NCI-H1930 (cell line): ENCODE measurements at regions not wholly inside any gene's neighbourhood (a gene's known extent, or its start where the extent isn't known, plus 50 kb on each side); places are given as distances from the start of the nearest gene placed in this dataset.

Experiments used
- DNase-seq, 2 experiments: peaks; one replicate each; lab custom pipeline; 2025; lab: John Stamatoyannopoulos, UW

- DNase-seq: no peak
Measured at GRCh38 chr18:22544626-22545025, 126.9 kb upstream of the CTAGE1 start.

- no peak for DNase-seq
Measured at GRCh38 chr18:22545066-22545760, 127.5 kb upstream of the CTAGE1 start.

GRCh38 chr18:22546905-22547570, 129.3 kb upstream of the CTAGE1 start:
- no peak for DNase-seq

- no peak for DNase-seq
Measured at GRCh38 chr18:22547807-22548561, 130.3 kb upstream of the CTAGE1 start.

- no peak for DNase-seq
Measured at GRCh38 chr18:22549260-22549937, 131.7 kb upstream of the CTAGE1 start.

- no peak for DNase-seq
Measured at GRCh38 chr18:22550366-22550765, 132.7 kb upstream of the CTAGE1 start.

GRCh38 chr18:22550861-22551260, 133.1 kb upstream of the CTAGE1 start:
- DNase-seq: no peak

- no peak for DNase-seq
Measured at GRCh38 chr18:22551536-22552151, 133.9 kb upstream of the CTAGE1 start.

- no peak for DNase-seq
Measured at GRCh38 chr18:22552254-22552653, 134.5 kb upstream of the CTAGE1 start.

- no peak for DNase-seq
Measured at GRCh38 chr18:22552899-22553460, 135.3 kb upstream of the CTAGE1 start.

GRCh38 chr18:22556222-22557167, 138.8 kb upstream of the CTAGE1 start:
- DNase-seq: no peak

GRCh38 chr18:22557168-22557941, 139.6 kb upstream of the CTAGE1 start:
- DNase-seq: no peak

- DNase-seq: no peak
Measured at GRCh38 chr18:22558945-22559385, 141.2 kb upstream of the CTAGE1 start.

GRCh38 chr18:22559414-22560274, 141.9 kb upstream of the CTAGE1 start:
- peak in 1 of 2 experiments; percentile 31 for DNase-seq

GRCh38 chr18:22560275-22560610, 142.5 kb upstream of the CTAGE1 start:
- no peak for DNase-seq

- DNase-seq: no peak
Measured at GRCh38 chr18:22560797-22561196, 143.1 kb upstream of the CTAGE1 start.

GRCh38 chr18:22563164-22563583, 145.5 kb upstream of the CTAGE1 start:
- DNase-seq: peak in 1 of 2 experiments; percentile 30

- no peak for DNase-seq
Measured at GRCh38 chr18:22564036-22564435, 146.3 kb upstream of the CTAGE1 start.
